ENCODE measurements at regions not wholly inside any gene's neighbourhood (a gene's known extent, or its start where the extent isn't known, plus 50 kb on each side); places are given as distances from the start of the nearest gene placed in this dataset.

DNA sequence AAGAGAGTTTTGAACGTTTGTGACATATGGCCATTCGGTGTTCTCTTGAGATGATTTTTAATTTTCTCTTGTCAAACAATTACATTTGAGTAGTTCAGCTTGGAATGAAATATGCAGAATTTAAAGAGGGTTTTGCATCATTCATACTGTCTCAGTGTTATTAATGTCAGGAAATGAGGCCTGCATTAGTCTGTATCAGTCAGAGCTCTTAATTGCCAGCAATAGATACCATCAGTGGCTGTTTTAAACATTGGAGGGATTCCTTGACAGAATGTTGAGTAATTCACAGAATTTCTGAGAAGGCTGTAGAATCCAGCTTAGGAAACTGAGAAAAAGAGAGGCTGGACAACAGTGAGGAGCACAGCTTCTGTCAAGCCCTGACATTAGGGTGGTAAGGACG, 722.0 kb downstream of the NR2F2 start:
- no peak for DNase-seq

DNA sequence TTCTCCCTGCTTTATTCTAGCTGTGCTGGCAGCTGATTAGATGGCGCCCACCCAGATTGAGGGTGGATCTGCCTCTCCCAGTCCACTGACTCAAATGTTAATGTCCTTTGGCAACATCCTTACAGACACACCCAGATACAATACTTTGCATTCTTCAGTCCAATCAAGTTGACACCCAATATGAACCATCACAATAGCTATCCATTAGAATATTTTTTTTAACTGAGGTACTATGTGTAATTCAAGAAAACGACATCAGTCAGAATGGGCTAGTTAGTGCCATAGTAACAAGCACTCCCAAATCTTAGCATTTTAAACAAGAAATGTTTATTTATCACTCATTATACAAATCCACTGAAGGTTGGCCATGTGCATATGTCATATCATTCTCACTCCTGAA, 723.1 kb downstream of the NR2F2 start:
- DNase-seq: no peak

DNA sequence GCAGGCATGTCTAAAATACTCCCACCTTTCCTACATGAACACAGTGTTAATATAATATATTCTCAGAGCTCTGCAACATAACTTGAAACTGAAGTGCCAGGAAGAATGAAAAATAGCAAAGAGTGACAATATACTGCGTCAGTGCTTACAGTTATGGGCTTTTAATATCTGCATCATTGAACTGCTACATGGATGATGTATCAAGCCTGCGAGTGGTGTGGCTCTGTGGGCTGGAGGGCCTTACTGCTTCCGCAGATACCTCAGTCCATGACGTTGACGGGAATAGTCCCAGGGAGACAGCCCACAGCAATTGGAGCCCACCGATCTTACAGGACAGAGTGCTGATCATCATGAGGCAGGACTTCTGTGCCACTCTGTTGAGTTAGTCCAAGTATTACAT, 727.0 kb downstream of the NR2F2 start:
- no peak for DNase-seq

DNA sequence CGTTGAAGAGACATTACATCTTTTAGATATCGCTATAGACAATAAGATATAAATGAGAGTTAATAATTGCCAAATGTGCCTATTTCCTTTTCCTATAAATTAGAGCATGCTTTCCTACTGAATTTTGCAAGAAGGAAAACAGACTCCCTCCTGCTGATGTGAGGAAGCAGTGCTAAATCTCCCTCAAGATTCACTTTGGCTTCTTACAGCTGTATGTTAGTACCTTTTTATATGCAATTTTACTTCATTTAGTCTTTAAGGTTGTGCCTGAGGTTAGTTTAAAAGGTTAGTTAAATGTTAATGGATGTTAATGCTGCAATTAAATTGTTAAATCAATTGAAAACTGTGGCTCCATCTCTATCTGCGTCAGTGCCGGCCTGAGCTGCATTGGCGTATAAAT, 728.8 kb downstream of the NR2F2 start:
- DNase-seq: no peak

DNA sequence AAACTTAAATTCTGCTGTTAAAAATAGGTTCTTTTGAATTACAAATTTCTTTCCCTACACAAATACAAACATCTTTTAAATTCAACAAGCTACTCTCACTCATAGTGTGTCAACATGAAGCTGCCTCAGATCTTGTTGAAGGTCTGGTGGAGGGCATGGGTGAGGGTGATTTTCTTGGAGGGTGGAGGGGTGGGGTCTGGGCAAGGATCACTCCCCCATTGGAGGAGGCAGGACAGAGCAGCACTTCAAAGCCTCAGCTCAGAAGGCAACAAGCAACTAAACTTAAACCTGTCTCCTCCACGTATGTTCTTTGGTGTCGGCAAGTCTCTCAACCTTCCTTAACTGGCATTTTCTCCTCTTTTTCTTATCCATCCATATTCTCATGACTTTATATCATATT, 730.9 kb downstream of the NR2F2 start:
- DNase-seq: no peak

DNA sequence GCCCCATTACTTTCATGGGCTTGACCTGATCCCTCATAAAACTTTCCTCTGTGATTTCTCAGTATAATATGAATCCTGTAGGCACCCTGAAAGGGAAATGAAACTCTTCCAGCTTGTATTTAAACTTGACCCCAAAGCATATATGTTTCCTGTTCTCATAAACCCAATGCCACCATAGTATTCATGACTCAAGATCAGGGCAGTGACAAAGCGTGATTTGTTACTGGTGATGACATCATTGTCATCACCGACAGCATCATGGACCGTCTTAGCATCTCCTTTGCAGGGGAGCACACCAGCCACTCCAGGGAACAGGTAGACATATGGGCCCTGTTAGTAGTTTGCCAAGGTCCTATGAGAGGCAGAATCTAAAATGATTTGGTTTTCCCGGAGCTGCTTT, 741.2 kb downstream of the NR2F2 start:
- no peak for DNase-seq

DNA sequence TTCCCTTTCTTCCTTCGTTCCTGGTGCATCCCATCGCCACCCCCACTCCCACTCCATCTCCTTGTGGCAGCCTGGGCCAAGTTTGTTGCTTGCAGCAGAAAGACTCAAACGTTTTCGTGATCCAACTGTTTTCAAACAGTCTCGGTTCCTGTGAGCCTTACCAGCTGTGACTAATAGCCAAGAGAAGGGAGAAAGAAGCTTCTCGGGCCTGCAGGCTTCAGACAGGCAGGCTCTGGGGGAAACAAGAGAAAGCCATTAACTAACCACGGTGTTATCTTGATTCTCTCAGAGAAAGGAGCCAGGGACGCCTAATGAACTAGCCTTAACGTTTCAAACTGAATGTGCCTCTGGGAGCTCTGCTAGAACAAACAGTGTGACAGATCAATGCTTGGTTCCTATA, 742.0 kb downstream of the NR2F2 start:
- no peak for DNase-seq

DNA sequence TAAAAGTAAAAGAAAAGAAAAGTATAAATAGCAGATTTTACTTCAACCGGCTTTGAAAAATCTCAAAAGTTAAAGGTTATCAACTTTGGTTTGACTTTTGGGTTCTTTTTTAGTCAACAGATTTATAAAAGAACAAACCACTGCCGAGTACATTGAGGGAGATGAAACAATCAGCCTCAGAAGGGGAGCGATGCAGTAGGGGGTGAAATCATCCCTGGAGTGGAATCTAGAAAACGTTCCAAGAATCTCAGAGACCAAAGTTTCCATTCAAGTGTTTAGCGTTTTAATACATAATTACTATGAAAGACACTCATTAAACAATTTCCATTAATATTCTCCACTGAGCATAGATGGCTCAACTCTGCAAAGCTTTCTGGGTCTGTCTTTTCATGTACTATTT, 745.5 kb downstream of the NR2F2 start:
- no peak for DNase-seq

DNA sequence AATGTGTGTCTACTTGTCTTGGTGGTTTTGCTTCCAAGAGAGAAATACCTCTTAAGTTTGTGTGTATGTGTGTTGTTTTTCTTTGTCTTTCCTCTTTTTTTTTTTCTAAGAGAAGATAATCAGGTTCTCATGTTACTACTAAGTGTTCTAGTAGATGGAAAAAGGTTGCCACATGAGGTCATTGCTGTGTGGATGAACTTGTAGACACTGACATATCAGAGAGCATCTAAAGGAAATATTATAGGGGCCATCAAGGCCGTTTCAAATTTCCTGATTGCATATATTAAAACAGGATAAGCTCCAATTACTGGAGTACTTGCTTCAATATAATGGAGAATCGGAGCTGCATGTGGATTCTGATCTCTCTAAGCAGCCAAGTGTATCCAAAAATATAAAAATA, 747.5 kb downstream of the NR2F2 start:
- no peak for DNase-seq

DNA sequence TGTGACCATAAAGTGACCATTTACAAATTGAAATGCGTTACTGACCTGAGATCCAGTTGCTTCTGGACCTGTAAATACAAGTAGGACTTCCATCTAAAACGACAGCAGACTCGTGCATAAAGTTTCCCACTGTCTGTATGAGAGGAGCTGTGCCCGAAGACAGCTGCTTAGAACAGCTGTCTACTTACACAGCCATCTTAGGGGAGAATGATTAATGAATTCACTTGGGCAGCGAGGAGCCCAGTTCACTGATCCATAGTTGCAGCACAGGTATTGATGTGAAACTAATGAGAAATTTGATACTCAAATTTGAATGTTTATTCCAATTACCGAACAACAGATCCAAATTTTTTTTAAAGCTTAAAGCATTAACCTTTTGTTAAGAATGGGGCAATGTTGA, 748.1 kb downstream of the NR2F2 start:
- DNase-seq: no peak

DNA sequence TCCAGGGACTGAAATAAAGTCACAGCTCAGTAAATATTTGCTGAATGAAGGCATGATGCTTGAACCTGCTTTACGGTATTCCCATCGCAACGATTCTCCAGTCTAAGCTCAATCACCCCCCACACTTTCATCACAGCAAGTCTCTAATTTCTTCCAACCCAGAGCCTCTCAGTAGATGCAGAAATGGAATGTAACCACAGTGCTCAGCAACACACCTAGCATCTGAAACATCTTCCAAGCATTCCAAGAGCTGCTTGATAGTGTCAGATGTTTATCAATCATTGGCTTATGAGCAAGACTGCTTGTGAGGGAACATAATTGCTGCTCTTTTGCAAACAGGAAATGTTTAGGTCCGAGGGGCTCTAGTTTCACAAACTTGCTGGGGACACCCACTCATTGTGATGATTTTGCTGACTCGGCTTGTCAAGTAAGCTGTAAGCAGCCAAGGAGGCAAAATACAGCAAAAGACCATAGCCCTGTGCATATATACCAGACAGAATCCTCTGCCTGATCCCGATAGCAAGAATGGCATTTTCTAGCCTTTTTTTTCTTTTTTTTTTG, 751.2 kb downstream of the NR2F2 start:
- DNase-seq: no peak

DNA sequence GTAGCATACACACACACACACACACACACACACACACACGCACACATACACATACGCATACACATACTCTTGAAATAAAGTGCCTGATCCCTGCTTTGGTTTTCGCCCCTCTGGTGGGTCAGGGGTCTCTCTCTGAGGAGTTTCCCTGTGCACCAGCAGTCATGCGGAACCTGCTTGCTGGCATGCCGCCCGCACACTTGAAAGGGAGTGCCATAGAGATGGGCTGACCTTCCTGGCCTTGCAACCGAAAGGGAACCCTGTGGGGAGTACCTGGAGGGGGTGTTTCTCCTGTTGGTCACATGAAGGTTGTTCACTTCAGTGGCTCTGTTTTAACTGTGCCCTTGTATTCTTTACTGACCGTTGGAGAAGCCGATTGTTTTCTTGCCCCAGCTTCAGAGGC, 752.3 kb downstream of the NR2F2 start:
- no peak for DNase-seq

DNA sequence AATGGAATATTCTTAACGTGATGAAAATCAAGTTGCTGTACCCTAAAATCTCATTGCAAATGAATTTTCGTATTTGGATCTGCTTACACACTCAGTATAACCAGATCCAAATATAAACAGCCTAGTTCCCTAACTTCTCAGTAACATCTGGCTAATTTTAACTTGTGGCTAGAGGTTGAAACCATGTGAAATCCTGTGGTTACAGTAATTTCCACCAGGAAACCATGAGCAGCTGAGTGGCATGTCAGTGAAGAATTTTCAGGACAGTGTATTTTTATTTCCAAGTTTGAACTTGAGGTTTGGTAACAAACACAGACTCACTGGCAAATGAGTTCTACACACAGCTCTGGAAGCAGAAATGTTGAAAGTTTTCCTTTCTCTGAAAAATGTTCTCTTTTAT, 754.1 kb downstream of the NR2F2 start:
- no peak for DNase-seq

DNA sequence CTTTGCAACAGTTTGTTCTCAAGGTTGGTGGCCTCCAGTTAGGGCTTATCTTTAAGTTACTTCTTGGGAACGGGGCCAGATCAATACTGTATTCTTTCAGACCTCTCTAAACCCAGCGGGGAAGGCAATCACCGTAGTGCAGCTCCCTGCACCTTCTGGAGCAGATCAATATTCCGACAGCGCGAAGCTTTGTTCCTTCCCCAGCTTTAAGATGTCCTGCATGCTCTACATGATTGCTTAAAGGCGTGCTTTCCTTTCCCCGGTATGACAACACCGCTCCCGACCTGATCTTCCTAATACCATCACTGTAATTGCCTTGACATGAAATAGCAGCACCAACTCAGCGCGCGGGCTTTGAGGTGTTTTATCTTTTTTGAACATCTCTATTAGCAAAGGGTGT, 755.2 kb downstream of the NR2F2 start:
- DNase-seq: no peak

DNA sequence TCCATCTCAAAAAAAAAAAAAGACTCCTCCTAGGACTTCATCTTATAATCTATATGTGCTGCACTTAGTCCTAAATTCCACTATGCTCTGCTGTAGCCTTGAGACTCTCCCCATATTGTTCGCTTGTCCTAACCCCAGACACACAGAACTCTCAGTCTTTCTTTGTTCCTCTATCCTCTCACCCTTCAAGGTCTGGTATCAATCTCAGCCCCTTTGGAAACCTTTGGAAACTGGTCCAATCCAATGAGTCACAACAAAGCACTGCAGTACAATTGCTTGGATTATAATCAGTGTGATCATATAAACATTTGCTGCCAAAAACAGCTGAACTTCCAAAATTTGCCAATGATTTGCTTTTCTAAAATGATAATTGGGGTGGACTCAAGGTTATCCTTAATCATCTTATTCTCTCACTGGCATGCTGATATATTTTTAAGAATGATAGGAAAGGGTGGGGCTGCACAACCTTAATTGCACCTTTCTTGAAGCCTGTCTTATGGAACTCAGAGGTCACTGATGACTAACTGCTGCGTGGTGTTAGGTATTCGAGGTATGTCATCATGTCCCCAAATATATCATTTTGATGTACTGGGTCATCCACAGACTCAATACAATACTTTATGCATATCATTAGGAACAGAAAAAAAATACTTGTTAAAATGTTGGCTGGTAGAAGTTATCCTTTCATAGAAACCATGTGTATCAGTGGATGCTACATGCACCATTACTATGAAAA, 756.7 kb downstream of the NR2F2 start:
- no peak for DNase-seq

DNA sequence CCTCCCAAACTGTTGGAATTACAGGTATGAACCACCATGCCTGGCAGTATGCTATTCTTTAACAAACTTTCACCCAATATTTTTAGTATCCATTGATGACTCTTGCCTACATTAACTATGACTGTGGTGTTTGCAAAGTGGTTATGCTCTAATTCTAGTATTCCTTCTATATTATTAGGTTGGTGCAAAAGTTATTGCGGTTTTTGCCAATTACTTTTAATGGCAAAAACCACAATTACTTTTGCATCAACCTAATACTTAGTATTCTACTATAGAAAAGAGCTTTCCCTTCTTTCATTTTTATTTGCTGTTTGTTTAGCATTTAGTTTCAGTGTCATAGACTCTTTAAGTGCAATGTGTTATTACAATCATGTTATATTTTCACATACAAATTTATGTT, 760.6 kb downstream of the NR2F2 start:
- no peak for DNase-seq

DNA sequence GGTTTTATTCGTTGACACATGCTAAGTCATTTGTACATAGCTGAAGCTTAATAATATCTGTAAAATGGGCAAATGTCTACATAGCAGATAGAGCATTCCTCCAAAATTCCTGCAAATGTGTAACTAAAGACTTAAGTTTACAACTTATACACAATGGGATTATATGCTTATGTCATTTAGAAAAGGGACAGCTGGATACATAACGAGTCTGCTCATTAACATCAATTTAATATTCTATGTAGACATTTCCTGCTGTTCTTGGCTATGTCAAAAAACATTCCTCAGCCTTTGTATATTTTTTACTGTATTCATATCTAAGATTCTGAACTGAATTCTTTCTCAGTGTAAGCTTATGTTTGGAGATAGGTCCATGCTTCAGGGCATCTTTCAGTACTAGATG, 762.2 kb downstream of the NR2F2 start:
- DNase-seq: no peak

DNA sequence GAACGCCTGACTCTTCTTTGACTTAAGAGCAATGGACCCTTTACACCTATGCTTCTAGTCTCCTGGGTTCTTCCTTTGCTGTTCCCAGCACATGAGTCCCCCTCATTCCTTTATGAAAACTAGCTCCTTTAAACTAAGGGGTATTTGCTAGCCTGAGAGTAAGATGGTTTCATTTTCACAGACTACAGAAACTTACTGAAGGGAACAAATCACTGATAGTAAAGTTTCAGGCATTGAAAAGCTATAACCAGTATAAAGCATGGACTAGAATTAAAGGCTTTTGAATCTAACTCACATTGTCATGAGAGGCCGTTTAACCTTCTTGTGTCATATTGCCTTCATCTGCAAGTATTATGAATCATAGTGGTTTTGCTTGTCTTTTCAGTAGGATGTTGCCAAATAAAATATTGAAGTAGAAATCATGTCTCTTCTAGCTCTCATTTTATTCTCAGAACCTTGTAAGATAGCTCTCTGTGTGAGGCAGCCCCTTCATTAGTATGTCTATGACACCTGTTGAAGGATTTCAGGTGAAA, 765.9 kb downstream of the NR2F2 start:
- no peak for DNase-seq

DNA sequence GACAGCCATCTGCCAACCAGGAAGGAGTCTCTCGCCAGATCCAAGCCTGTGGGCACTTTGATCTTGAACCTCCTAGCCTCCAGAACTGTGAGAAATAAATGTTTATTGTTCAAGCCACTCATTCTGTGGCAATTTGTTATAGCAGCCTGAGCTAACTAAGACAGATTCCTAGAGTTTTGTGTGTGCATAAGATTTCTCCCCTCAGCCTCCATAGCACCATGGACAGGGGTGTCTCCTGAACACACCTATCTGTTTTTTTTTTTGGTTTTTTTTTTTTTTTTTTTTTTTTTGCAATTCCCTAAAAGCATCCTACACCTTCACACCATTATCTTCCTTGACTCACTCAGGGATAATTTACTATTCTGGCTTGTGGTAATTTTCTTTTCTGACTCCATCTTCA, 768.5 kb downstream of the NR2F2 start:
- no peak for DNase-seq

DNA sequence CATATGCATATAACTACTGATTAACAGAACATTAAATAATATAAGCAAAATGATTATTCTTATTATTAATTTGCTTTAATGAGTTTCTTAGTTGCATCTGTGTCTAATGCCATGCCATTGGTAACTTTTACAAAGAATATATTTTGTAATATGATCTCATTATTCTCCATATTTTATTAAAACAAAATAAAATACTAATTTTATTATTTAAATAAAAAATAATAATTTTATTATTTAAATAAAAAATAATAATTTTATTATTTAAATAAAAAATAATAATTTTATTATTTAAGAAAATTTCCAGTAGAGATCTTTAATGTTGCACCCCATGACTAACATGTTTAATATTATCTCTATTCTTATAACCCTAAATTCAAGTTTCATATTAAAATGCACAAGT, 771.1 kb downstream of the NR2F2 start:
- DNase-seq: no peak

DNA sequence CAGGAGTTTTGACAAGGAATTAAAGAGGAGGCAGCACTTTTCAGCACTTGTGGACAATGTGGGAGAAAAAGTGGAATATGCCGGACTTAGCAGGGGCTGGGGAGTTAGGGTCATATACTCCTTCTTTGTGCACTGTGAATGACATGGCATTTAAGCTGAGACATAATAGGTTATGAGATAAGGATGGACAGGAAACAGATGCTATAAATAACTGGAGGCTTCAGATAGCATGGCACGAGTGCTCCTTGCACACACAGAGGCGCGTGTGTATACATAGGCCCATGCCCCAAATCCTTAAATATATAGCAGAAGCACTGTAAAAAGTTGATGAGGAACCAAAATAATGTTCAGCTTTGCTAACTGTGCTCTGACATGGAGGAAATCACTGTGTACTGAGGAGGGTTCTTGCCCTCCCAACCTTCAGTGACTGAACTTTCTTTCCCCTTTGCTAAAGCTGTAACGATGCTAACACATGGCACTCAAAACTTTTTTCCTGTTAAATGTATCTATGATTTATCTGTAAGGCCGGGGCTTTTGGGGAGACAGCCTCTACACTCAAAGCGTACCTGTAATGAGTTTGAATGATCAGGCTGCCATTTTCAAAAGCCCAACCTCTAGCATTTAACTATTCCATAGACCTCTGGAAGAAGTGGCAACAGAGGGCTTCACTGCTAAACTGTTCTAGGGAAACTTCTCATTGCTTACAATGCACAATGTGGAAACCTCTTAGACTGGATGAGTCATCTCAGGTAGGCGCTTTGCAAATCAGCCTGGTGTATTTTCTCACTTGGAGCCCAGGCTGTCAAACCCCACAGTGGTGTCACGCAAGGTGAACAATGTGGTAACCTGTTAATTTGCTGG, 784.6 kb downstream of the NR2F2 start:
- DNase-seq: no peak

DNA sequence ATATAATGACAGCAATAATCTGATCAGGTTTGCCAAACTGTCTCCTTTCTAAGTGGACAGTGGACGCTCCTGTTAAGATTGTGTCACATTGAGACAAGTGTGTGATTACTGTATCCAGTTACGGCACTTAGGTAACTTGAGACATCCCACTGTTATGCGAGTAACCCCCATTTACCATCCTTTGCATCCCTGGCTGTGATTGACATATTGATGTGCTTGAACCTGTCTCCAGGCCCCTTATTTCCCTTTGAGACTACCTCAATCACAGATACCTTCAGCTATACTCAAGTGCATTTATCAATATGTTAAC, 785.2 kb downstream of the NR2F2 start:
- DNase-seq: no peak

DNA sequence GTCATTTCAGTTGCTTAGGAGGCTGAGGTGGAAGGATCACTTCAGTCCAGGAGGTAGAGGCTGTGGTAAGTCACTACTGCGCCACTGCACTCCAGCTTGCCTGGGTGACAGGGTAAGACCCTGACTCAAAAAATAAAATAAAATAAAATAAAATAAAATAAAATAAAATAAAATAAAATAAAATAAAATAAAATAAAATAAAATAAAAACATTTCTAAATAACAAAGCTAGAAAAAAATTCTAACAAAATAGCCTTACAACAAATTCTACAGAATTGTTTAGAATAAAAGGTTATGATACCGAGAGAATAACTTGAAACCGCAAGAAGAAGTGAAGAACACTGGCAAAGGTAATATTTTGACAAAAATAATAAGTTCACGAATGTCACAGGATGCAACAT, 794.3 kb downstream of the NR2F2 start:
- DNase-seq: no peak

DNA sequence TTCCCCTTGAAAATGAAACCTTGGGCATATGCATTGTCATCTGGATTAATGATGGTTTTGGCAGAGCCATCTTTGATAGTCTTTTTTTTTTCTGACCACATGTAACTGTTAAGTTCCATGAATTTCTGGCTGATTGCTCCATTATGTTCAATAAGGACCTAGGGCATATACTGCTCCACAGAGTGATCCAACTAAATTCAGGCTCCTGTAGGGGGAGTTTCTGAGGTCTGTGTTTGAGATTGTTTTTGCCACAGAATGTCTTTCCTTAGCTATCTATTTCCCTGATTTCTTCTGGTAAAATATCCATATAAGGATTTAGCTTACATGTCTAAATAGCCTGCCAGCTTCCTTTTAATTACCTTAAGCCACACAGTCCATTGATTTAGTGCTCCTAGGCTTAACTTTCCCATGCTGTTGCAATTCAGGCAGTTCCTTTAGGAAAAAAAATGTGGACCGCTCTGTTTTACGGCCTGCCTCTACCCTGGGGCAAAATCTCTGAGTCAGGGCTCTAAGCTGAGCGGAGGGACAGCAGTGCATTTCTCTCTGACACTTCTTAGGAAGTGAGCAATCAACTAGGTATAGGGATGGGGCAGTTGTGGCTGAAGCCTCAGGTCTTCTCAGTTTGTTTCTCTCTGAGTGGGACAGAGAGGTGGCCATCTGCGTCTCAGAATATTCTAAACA, 796.2 kb downstream of the NR2F2 start:
- no peak for DNase-seq
